ENCODE measurements at regions not wholly inside any gene's neighbourhood (a gene's known extent, or its start where the extent isn't known, plus 50 kb on each side); places are given as distances from the start of the nearest gene placed in this dataset.

DNA sequence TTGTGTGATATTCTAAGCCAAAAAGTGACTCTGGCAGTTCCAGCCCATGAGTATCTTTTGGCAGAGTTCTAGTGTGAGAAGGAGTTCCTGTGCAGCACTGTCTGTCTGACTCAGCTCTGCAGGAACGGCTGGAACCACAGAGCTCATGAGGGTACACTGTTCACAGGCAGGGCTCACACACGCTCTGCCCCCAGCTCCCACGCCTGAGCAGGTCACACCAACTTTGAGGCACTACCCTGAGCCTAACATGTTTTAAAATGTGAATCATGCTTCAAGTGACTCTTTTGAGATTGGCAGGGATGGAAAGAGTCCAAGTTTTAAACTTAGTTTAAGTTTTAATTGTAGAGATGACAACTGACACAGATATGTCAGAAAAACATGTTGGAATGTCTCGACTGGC, 1203.3 kb downstream of the UQCRFS1 start:
- H3K27me3 ChIP-seq (ENCODE audit: insufficient read depth in 3 of 3, low read length in 2 of 3), result no peaks in the 10 kb centered on the region
- no peak for ATAC-seq
- H3K27ac ChIP-seq, result no peak overlapping the region
- no peaks in the 10 kb centered on the region for H3K9me3 ChIP-seq
- no peak overlapping the region for H3K4me3 ChIP-seq
- no peaks in the 10 kb centered on the region for H3K4me1 ChIP-seq
- no peaks in the 10 kb centered on the region for H3K36me3 ChIP-seq (ENCODE audit: insufficient read depth in 1 of 2, low read depth in 1 of 2)
- WGBS, 3 donors, result 29 to 44% (median 40%) methylated on average over 4 of the region's 4 CpGs
- DNase-seq, result no peak
- intact Hi-C loops (cut with DNase I), result no loop called here
- TF ChIP-seq, protein P1, sequence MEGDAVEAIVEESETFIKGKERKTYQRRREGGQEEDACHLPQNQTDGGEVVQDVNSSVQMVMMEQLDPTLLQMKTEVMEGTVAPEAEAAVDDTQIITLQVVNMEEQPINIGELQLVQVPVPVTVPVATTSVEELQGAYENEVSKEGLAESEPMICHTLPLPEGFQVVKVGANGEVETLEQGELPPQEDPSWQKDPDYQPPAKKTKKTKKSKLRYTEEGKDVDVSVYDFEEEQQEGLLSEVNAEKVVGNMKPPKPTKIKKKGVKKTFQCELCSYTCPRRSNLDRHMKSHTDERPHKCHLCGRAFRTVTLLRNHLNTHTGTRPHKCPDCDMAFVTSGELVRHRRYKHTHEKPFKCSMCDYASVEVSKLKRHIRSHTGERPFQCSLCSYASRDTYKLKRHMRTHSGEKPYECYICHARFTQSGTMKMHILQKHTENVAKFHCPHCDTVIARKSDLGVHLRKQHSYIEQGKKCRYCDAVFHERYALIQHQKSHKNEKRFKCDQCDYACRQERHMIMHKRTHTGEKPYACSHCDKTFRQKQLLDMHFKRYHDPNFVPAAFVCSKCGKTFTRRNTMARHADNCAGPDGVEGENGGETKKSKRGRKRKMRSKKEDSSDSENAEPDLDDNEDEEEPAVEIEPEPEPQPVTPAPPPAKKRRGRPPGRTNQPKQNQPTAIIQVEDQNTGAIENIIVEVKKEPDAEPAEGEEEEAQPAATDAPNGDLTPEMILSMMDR (IDR thresholded peaks at IDR 0.05), result no peak

DNA sequence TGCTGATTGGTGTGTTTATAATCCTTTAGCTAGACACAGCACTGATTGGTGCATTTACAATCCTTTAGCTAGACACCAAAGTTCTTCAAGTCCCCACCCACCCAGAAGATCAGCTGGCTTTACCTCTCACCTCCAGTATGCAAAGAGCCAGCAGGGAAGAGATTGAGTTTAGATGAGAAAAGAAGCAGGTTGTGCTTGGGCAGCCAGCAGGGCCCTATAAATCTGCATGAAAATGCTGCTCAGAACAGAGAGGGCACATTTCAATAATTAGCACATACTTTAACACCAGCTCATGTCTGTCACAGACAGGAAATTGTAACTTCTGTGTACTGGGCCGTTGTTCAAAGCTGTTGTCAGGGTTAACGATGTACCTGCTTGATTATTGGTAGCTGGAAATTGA, 1204.3 kb downstream of the UQCRFS1 start:
- ATAC-seq (no peak), DNase-seq (no peak)
- WGBS, 3 donors, result 55 to 62% (median 61%) methylated on average over 2 of the region's 2 CpGs
- intact Hi-C loops (cut with DNase I), result no loop called here
- Histone ChIP-seq H3K4me1 (no peaks in the 10 kb centered on the region), H3K27me3 (ENCODE audit: insufficient read depth in 3 of 3, low read length in 2 of 3) (no peaks in the 10 kb centered on the region), H3K36me3 (ENCODE audit: insufficient read depth in 1 of 2, low read depth in 1 of 2) (no peaks in the 10 kb centered on the region), H3K9me3 (no peaks in the 10 kb centered on the region), H3K4me3 (no peak overlapping the region), H3K27ac (no peak overlapping the region)
- TF ChIP-seq, protein P1 (IDR thresholded peaks at IDR 0.05), result no peak

DNA sequence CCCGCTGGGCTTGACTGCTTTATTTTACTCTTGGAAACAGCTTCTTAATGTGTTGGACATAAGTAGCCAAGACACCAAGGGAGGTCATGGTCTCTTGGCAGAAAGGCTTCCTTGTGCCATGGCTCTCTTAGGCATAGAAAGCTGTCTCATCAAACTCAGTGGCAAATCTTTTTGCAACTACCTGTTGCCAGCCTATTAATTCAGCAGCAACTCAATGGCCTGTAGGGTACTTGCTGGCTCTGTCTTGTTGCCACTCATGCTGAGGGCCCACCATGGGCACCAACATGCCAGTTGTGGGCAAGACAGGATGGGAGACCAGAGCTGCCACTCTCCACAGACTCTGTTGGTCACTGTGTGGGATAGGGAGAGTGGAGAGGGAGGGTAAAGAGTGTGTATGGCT, 1209.4 kb downstream of the UQCRFS1 start:
- intact Hi-C loops (cut with DNase I), result no loop called here
- Histone ChIP-seq H3K9me3 (no peaks in the 10 kb centered on the region), H3K36me3 (ENCODE audit: insufficient read depth in 1 of 2, low read depth in 1 of 2) (no peaks in the 10 kb centered on the region), H3K4me1 (no peaks in the 10 kb centered on the region), H3K27ac (no peak overlapping the region), H3K27me3 (ENCODE audit: insufficient read depth in 3 of 3, low read length in 2 of 3) (no peaks in the 10 kb centered on the region), H3K4me3 (no peak overlapping the region)
- 84 to 95% (median 92%) methylated on average over 1 of the region's 1 CpG for whole genome bisulfite sequencing, 3 donors
- ATAC-seq (no peak), DNase-seq (no peak)
- TF ChIP-seq, protein P1 (IDR thresholded peaks at IDR 0.05), result no peak

DNA sequence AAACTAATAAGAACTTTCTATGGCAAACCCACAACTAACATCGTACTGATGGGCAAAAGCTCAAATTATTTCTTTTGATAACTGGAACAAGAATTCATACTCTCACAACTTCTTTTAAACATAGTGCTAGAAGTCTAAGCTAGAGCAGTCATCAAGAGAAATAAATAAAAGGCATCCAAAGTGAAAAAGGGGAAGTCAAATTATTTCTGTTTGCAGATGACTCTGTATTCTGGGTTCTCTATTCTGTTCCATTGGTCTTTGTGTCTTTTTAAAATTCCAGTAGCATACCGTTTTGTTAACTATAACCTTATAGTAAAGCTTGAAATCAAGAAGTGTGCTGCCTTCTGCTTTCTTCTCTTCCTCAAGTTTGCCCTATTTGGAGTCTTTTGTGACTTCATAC, 1215.9 kb downstream of the UQCRFS1 start:
- no peak overlapping the region for H3K4me3 ChIP-seq
- WGBS, 3 donors, result 58 to 61% (median 61%) methylated on average over 2 of the region's 2 CpGs
- intact Hi-C loops (cut with DNase I), result no loop called here
- no peak overlapping the region for H3K27ac ChIP-seq
- ATAC-seq (no peak), DNase-seq (no peak)
- TF ChIP-seq, protein P1 (IDR thresholded peaks at IDR 0.05), result no peak
- no peaks in the 10 kb centered on the region for H3K36me3 ChIP-seq (ENCODE audit: insufficient read depth in 1 of 2, low read depth in 1 of 2)
- H3K4me1 ChIP-seq, result no peaks in the 10 kb centered on the region
- H3K9me3 ChIP-seq, result no peaks in the 10 kb centered on the region
- no peaks in the 10 kb centered on the region for H3K27me3 ChIP-seq (ENCODE audit: insufficient read depth in 3 of 3, low read length in 2 of 3)

Data from psoas muscle (tissue), 7 donors.